IMR-90 (cell line): ENCODE measurements at regions not wholly inside any gene's neighbourhood (a gene's known extent, or its start where the extent isn't known, plus 50 kb on each side); places are given as distances from the start of the nearest gene placed in this dataset.

ENCODE experiments used
- BHLHE40 ChIP-seq: fragments of 150-350 bp; IDR thresholded peaks from 2 replicates; pipeline ENCODE4 v1.6.1; 2016; ENCODE audit warnings: mild to moderate bottlenecking, low read depth, low read length
- CEBPB ChIP-seq: IDR thresholded peaks from 2 replicates; pipeline ENCODE4 v1.6.1; 2012; ENCODE audit warnings: low read depth, low read length, improper control_type of control experiment
- CTCF ChIP-seq: conservative IDR thresholded peaks from 2 replicates; pipeline ENCODE4 v1.5.1; 2012; ENCODE audit warnings: mild to moderate bottlenecking, low read depth, low read length, improper control_type of control experiment
- ELK1 ChIP-seq: fragments of 150-350 bp; IDR thresholded peaks from 2 replicates; pipeline ENCODE4 v1.6.1; 2016; ENCODE audit warnings: low read depth, mild to moderate bottlenecking, low read length, moderate library complexity, borderline replicate concordance
- FOS ChIP-seq: fragments of 150-350 bp; IDR thresholded peaks from 2 replicates; pipeline ENCODE4 v1.6.1; 2016; ENCODE audit warnings: low read depth, low read length
- MAFK ChIP-seq: IDR thresholded peaks from 2 replicates; pipeline ENCODE4 v1.6.1; 2012; ENCODE audit warnings: low read depth, low read length, improper control_type of control experiment
- MAZ ChIP-seq: IDR thresholded peaks from 2 replicates; pipeline ENCODE4 v1.6.1; 2012; ENCODE audit warnings: low read depth, mild to moderate bottlenecking, low read length, improper control_type of control experiment, moderate library complexity, borderline replicate concordance
- MXI1 ChIP-seq: IDR thresholded peaks from 2 replicates; pipeline ENCODE4 v1.6.1; 2012; ENCODE audit warnings: low read depth, mild to moderate bottlenecking, low read length, moderate library complexity, borderline replicate concordance
- POLR2A ChIP-seq: IDR thresholded peaks from 2 replicates; pipeline ENCODE4 v1.6.1; 2012; ENCODE audit warnings: mild to moderate bottlenecking, low read depth, low read length
- RAD21 ChIP-seq: IDR thresholded peaks from 2 replicates; pipeline ENCODE4 v1.6.1; 2012; ENCODE audit warnings: low read length, improper control_type of control experiment
- RCOR1 ChIP-seq: IDR thresholded peaks from 2 replicates; pipeline ENCODE4 v1.6.1; 2012; ENCODE audit warnings: mild to moderate bottlenecking, low read length, improper control_type of control experiment; ENCODE audit not compliant: insufficient replicate concordance
- RFX5 ChIP-seq: IDR thresholded peaks from 2 replicates; pipeline ENCODE4 v1.8.0; 2012; ENCODE audit warnings: low read depth, mild to moderate bottlenecking, low read length, moderate library complexity
- SMC3 ChIP-seq: fragments of 150-350 bp; IDR thresholded peaks from 2 replicates; pipeline ENCODE4 v1.6.1; 2016; ENCODE audit warnings: low read depth, mild to moderate bottlenecking, antibody characterized with exemption, low read length, moderate library complexity
- USF2 ChIP-seq: fragments of 150-350 bp; IDR thresholded peaks from 2 replicates; pipeline ENCODE4 v1.6.1; 2017; ENCODE audit warnings: mild to moderate bottlenecking, antibody characterized with exemption, low read length, low read depth

GRCh38 chr3:187520027-187520945, 149.9 kb downstream of the SST start:
- no peak for TF ChIP-seq CTCF
- no peak for TF ChIP-seq POLR2A
- TF ChIP-seq MXI1, result no peak
- no peak for TF ChIP-seq SMC3
- TF ChIP-seq RAD21, result no peak
- TF ChIP-seq BHLHE40, result no peak
- no peak for TF ChIP-seq MAZ
- TF ChIP-seq RFX5, result no peak
- no peak for TF ChIP-seq RCOR1
- no peak for TF ChIP-seq USF2
- TF ChIP-seq MAFK, result no peak
- TF ChIP-seq CEBPB, result no peak
- no peak for TF ChIP-seq ELK1
- TF ChIP-seq FOS, result no peak
